Activated B cell treated with CpG ODN at 0.5 μM for 24 hours (primary cell): ENCODE measurements at regions not wholly inside any gene's neighbourhood (a gene's known extent, or its start where the extent isn't known, plus 50 kb on each side); places are given as distances from the start of the nearest gene placed in this dataset.

Source experiments
- ATAC-seq: fragments of 200-7000 bp; cut with Tn5 transposase; one replicate; pipeline ENCODE4 v1.10.0; 2021; ENCODE audit warnings: low read depth, mild to moderate bottlenecking, moderate library complexity
- CTCF ChIA-PET: fragments of 350-600 bp; sonication (Branson Sonifier 250); formaldehyde crosslinking; loops from one replicate; lab custom pipeline; 2021; ENCODE audit warnings: antibody characterized with exemption; lab: Charles Lee
- POLR2A ChIA-PET: fragments of 350-600 bp; sonication (Branson Sonifier 250); formaldehyde crosslinking; loops from one replicate; lab custom pipeline; 2021; ENCODE audit warnings: antibody characterized with exemption; lab: Charles Lee
- DNase-seq: peaks from one replicate; pipeline ENCODE4 v3.0.0; 2022
- H3K27ac Mint-ChIP-seq: one replicate; pipeline ENCODE4 v1.8.0; 2020; ENCODE audit warnings: mixed read lengths
- H3K27me3 Mint-ChIP-seq: one replicate; pipeline ENCODE4 v1.8.0; 2021; ENCODE audit warnings: mixed read lengths
- H3K36me3 Mint-ChIP-seq: one replicate; pipeline ENCODE4 v1.8.0; 2021; ENCODE audit warnings: low read depth, mixed read lengths
- H3K4me1 Mint-ChIP-seq: one replicate; pipeline ENCODE4 v1.8.0; 2021; ENCODE audit warnings: mixed read lengths
- H3K4me3 Mint-ChIP-seq: one replicate; pipeline ENCODE4 v1.8.0; 2020; ENCODE audit warnings: mild to moderate bottlenecking, mixed read lengths
- H3K9me3 Mint-ChIP-seq: one replicate; pipeline ENCODE4 v1.8.0; 2020; ENCODE audit warnings: mixed read lengths
- CTCF ChIP-seq: fragments of 200-600 bp; IDR thresholded peaks from one replicate; pipeline ENCODE4 v1.8.0; 2022; ENCODE audit warnings: antibody characterized with exemption, mild to moderate bottlenecking
- intact Hi-C: fragments of 100-400 bp; cut with micrococcal nuclease; formaldehyde crosslinking; loops from one replicate; pipeline ENCODE4 v1.15.1; 2024

- ChIA-PET CTCF (no interaction called here), POLR2A (no interaction called here)
- no peak for TF ChIP-seq CTCF
- intact Hi-C loops, result no loop called here
- ATAC-seq (no peak), DNase-seq (no peak)
- no peak overlapping the region for H3K4me3 Mint-ChIP-seq
- peaks cover 2% of the 10 kb centered on the region for H3K27me3 Mint-ChIP-seq
- no peak overlapping the region for H3K27ac Mint-ChIP-seq
- H3K36me3 Mint-ChIP-seq, result no peaks in the 10 kb centered on the region
- H3K9me3 Mint-ChIP-seq, result no peaks in the 10 kb centered on the region
- H3K4me1 Mint-ChIP-seq, result peaks cover 2% of the 10 kb centered on the region
Measured at GRCh38 chr2:65580824-65581223, 148.4 kb upstream of the SPRED2 start.

- Mint-ChIP-seq H3K4me1 (peaks cover 2% of the 10 kb centered on the region), H3K36me3 (no peaks in the 10 kb centered on the region), H3K27me3 (peaks cover 2% of the 10 kb centered on the region), H3K9me3 (no peaks in the 10 kb centered on the region), H3K27ac (no peak overlapping the region), H3K4me3 (no peak overlapping the region)
- DNase-seq, result no peak
- intact Hi-C loops, result loop anchor here (10.0 kb wide), 1 partner anchor 995 kb away; no protein-coding TSS in a partner anchor
- no peak for TF ChIP-seq CTCF
- ATAC-seq, result no peak
- POLR2A ChIA-PET, result no interaction called here
- CTCF ChIA-PET, result no interaction called here
Measured at GRCh38 chr2:65579506-65580235, 147.3 kb upstream of the SPRED2 start.

GRCh38 chr2:65577654-65578053 lies 145.3 kb upstream of the SPRED2 start:
- CTCF ChIA-PET, result no interaction called here
- peaks cover 2% of the 10 kb centered on the region for H3K27me3 Mint-ChIP-seq
- intact Hi-C loops, result loop anchor here (10.0 kb wide), 1 partner anchor 993 kb away; no protein-coding TSS in a partner anchor
- no peak for ATAC-seq
- peaks cover 6% of the 10 kb centered on the region for H3K4me1 Mint-ChIP-seq
- TF ChIP-seq CTCF, result no peak
- H3K4me3 Mint-ChIP-seq, result no peak overlapping the region
- H3K9me3 Mint-ChIP-seq, result no peaks in the 10 kb centered on the region
- POLR2A ChIA-PET, result no interaction called here
- H3K27ac Mint-ChIP-seq, result no peak overlapping the region
- H3K36me3 Mint-ChIP-seq, result no peaks in the 10 kb centered on the region
- DNase-seq, result no peak

GRCh38 chr2:65576861-65577601 lies 144.6 kb upstream of the SPRED2 start:
- no peak overlapping the region for H3K27ac Mint-ChIP-seq
- intact Hi-C loops, result loop anchor here (10.0 kb wide), 1 partner anchor 992 kb away; no protein-coding TSS in a partner anchor
- POLR2A ChIA-PET, result no interaction called here
- DNase-seq (no peak), ATAC-seq (no peak)
- CTCF ChIA-PET, result interaction anchor here (1.0 kb wide), 1 partner anchor 312 kb away, joined by 5 read pairs; no protein-coding TSS in a partner anchor
- H3K9me3 Mint-ChIP-seq, result no peaks in the 10 kb centered on the region
- TF ChIP-seq CTCF, result no peak
- peaks cover 2% of the 10 kb centered on the region for H3K27me3 Mint-ChIP-seq
- H3K4me3 Mint-ChIP-seq, result no peak overlapping the region
- H3K36me3 Mint-ChIP-seq, result no peaks in the 10 kb centered on the region
- H3K4me1 Mint-ChIP-seq, result peaks cover 6% of the 10 kb centered on the region

GRCh38 chr2:65576278-65576677 lies 143.9 kb upstream of the SPRED2 start:
- intact Hi-C loops, result loop anchor here (10.0 kb wide), 1 partner anchor 991 kb away; no protein-coding TSS in a partner anchor
- Mint-ChIP-seq H3K27me3 (no peaks in the 10 kb centered on the region), H3K36me3 (no peaks in the 10 kb centered on the region), H3K4me1 (peaks cover 5% of the 10 kb centered on the region), H3K27ac (no peak overlapping the region), H3K4me3 (no peak overlapping the region), H3K9me3 (no peaks in the 10 kb centered on the region)
- POLR2A ChIA-PET, result no interaction called here
- DNase-seq (no peak), ATAC-seq (no peak)
- TF ChIP-seq CTCF, result no peak
- CTCF ChIA-PET, result interaction anchor here (1.0 to 3.6 kb wide), 2 partner anchors 312 to 511 kb away, joined by 5 to 17 read pairs; no protein-coding TSS in a partner anchor
